Endothelial cell of umbilical vein (primary cell): ENCODE measurements at regions not wholly inside any gene's neighbourhood (a gene's known extent, or its start where the extent isn't known, plus 50 kb on each side); places are given as distances from the start of the nearest gene placed in this dataset.

ENCODE experiments used
- BruUV-seq: library from RNA; stranded (reverse); fragments of 400-500 nt; replicated peaks from 2 replicates; lab custom pipeline; 2021; lab: Mats Ljungman, UMichigan
- CTCF ChIA-PET: fragments of 300-600, 350-600 bp; sonication (Branson Sonifier 250); formaldehyde crosslinking; loops from one replicate; lab custom pipeline; 2021; ENCODE audit warnings: antibody characterized with exemption, inconsistent platforms; lab: Charles Lee
- POLR2A ChIA-PET: fragments of 300-600, 350-600 bp; sonication (Branson Sonifier 250); formaldehyde crosslinking; loops from one replicate; lab custom pipeline; 2021; ENCODE audit warnings: antibody characterized with exemption, inconsistent platforms; lab: Charles Lee
- DNase-seq: peaks from one replicate; pipeline ENCODE4 v3.0.0-alpha.2; 2011; ENCODE audit warnings: low read depth, low spot score
- FAIRE-seq: peaks from 2 replicates; lab custom pipeline; 2011; peaks lifted over from hg19 to GRCh38; lab: Jason Lieb, UNC
- H2AFZ ChIP-seq: 2 replicates; pipeline ENCODE4 v1.6.0; 2012; ENCODE audit warnings: low read depth, low read length, control low read depth, inconsistent platforms
- H3K27ac ChIP-seq: 2 replicates; pipeline ENCODE4 v1.5.1; 2011; ENCODE audit warnings: low read depth, mild to moderate bottlenecking, control low read depth, low read length, moderate library complexity; ENCODE audit not compliant: insufficient read depth
- H3K27me3 ChIP-seq, 2 experiments: 2 replicates each; pipeline versions ENCODE4 v1.6.0 to v1.6.1; 2011; ENCODE audit warnings: low read length in 2 of 2, mixed read lengths in 1 of 2; ENCODE audit not compliant: control insufficient read depth in 2 of 2, insufficient read depth in 2 of 2
- H3K36me3 ChIP-seq, 2 experiments: 2 replicates in 1 of 2; 3 replicates in 1 of 2; pipeline ENCODE4 v1.5.1; 2011; ENCODE audit warnings: low read length in 2 of 2, mild to moderate bottlenecking in 1 of 2, moderate library complexity in 1 of 2; ENCODE audit not compliant: control insufficient read depth in 2 of 2, insufficient read depth in 2 of 2; ENCODE audit errors: extremely low read depth in 1 of 2
- H3K4me1 ChIP-seq: 3 replicates; pipeline ENCODE4 v1.5.1; 2011; ENCODE audit warnings: mild to moderate bottlenecking, low read length; ENCODE audit not compliant: control insufficient read depth, insufficient read depth; ENCODE audit errors: extremely low read depth
- H3K4me2 ChIP-seq: 2 replicates; pipeline ENCODE4 v1.6.1; 2011; ENCODE audit warnings: low read length, control low read depth, mixed read lengths; ENCODE audit not compliant: insufficient read depth
- H3K4me3 ChIP-seq, 3 experiments: fragments of 200-600 bp in 1 of 3; sonication (generic), shearing (Covaris generic) in 1 of 3; replicated peaks in 1 of 3; 2 replicates each; pipeline ENCODE4 v1.5.1; 2011 to 2016; ENCODE audit warnings: control low read depth in 3 of 3, low read length in 3 of 3, mild to moderate bottlenecking in 2 of 3, inconsistent platforms in 1 of 3, low read depth in 1 of 3, moderate library complexity in 1 of 3; ENCODE audit not compliant: insufficient read depth in 1 of 3
- H3K79me2 ChIP-seq: 2 replicates; pipeline ENCODE4 v1.6.0; 2012; ENCODE audit warnings: low read length, inconsistent platforms; ENCODE audit not compliant: control insufficient read depth, insufficient read depth
- H3K9ac ChIP-seq: replicated peaks from 2 replicates; pipeline ENCODE3; 2011; ENCODE audit warnings: low read length, control low read depth; ENCODE audit not compliant: insufficient read depth; ENCODE audit errors: extremely low read depth
- H3K9me1 ChIP-seq: replicated peaks from 3 replicates; pipeline ENCODE4 v1.6.0; 2011; ENCODE audit warnings: mild to moderate bottlenecking, low read length; ENCODE audit not compliant: control insufficient read depth, insufficient read depth; ENCODE audit errors: extremely low read depth
- H3K9me3 ChIP-seq: replicated peaks from 2 replicates; pipeline ENCODE4 v1.5.1; 2012; ENCODE audit warnings: low read length, inconsistent platforms; ENCODE audit not compliant: control insufficient read depth, insufficient read depth
- H4K20me1 ChIP-seq: replicated peaks from 2 replicates; pipeline ENCODE3; 2011; ENCODE audit warnings: mild to moderate bottlenecking, low read length; ENCODE audit not compliant: control insufficient read depth, insufficient read depth; ENCODE audit errors: extremely low read depth
- EZH2 ChIP-seq: IDR thresholded peaks from 2 replicates; pipeline ENCODE4 v1.6.1; 2012; ENCODE audit warnings: borderline replicate concordance, low read depth, mild to moderate bottlenecking, moderate library complexity, low read length, inconsistent platforms; ENCODE audit not compliant: severe bottlenecking
- FOS ChIP-seq: IDR thresholded peaks from 2 replicates; pipeline ENCODE4 v1.6.1; 2011; ENCODE audit warnings: mild to moderate bottlenecking, low read length, moderate library complexity, borderline replicate concordance; ENCODE audit not compliant: insufficient read depth
- GATA2 ChIP-seq: IDR thresholded peaks from 2 replicates; pipeline ENCODE4 v1.7.0; 2011; ENCODE audit warnings: low read depth, mild to moderate bottlenecking, moderate library complexity, mixed read lengths, low read length; ENCODE audit not compliant: insufficient read length, insufficient read depth
- JUN ChIP-seq: IDR thresholded peaks from 2 replicates; pipeline ENCODE4 v1.6.1; 2011; ENCODE audit warnings: borderline replicate concordance, low read depth; ENCODE audit not compliant: insufficient read length, insufficient read depth
- MYC ChIP-seq: IDR thresholded peaks from one replicate; pipeline ENCODE4 v1.6.1; 2011; ENCODE audit warnings: mild to moderate bottlenecking, low read depth, low read length
- POLR2A ChIP-seq: IDR thresholded peaks from 2 replicates; pipeline ENCODE4 v1.6.1; 2012; ENCODE audit warnings: low read depth, mild to moderate bottlenecking, control low read depth, low read length
- POLR2AphosphoS5 ChIP-seq: IDR thresholded peaks from 2 replicates; pipeline ENCODE4 v1.6.1; 2012; ENCODE audit warnings: low read depth, mild to moderate bottlenecking, control low read depth, low read length, moderate library complexity; ENCODE audit not compliant: insufficient read depth
- dilution Hi-C: fragments of 300-500 bp; cut with MboI; formaldehyde crosslinking; loops from one replicate; pipeline ENCODE4 v1.15.0; 2019; ENCODE audit warnings: low sequenced_read_pairs; ENCODE audit not compliant: extremely low pct_ligation_motif_present
- intact Hi-C: fragments of 100-400 bp; cut with micrococcal nuclease; formaldehyde crosslinking; loops from one replicate; pipeline ENCODE4 v1.10.0; 2022
- TF ChIP-seq, protein P1 (sequence below): IDR thresholded peaks from 2 replicates; pipeline ENCODE4 v1.6.1; 2011; ENCODE audit not compliant: insufficient read depth, insufficient read length
- TF ChIP-seq, protein P2 (sequence below), 2 donors: IDR thresholded peaks; 1 replicate in 1 of 2; 2 replicates in 1 of 2; pipeline ENCODE4 v1.5.1; 2011; ENCODE audit warnings: low read length in 2 of 2, mild to moderate bottlenecking in 2 of 2, moderate library complexity in 2 of 2, control low read depth in 1 of 2, inconsistent platforms in 1 of 2, low read depth in 1 of 2; ENCODE audit not compliant: insufficient read depth in 1 of 2; ENCODE audit errors: extremely low read depth in 1 of 2

DNA sequence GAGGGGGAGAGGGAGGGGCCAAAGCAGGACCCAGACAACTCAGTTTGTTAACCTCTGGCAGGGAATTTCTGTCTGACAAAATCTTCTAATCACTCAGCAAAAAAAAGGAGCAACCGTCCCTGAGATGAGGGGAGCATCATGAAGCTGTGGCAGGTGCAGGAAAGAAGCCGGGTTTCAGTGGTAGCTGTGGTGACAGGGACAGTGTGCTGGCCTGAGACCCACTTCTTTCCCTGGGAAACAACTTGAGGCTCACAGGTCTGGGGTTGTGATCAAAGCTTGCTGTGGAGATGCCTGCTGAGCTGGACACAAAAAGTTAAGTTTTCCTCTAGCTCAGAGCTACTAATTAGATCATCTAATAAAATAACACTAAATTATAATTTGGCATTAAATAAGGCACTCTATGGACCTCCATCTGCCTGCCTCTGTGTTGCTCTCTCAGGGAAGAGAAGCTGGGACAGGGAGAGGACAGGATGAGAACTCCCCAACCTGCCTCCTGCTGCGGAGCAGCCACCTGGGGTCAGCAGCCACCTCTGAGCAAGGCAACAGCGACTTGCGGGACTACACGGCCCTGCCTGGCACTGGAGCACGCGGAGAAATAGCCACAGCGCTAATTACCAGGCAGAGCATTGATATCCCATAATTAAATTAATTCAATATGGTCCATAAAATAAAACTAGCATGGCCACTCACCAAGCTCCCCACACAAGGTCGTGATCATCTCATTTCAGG lies 104.6 kb upstream of the TEX51 start:
- H4K20me1 ChIP-seq, result no peaks in the 10 kb centered on the region
- ChIA-PET CTCF (no interaction called here), POLR2A (no interaction called here)
- no peak for FAIRE-seq
- H3K27me3 ChIP-seq, result no peaks in the 10 kb centered on the region
- H3K4me1 ChIP-seq, result no peaks in the 10 kb centered on the region
- H3K79me2 ChIP-seq, result no peaks in the 10 kb centered on the region
- no peak overlapping the region for H3K9ac ChIP-seq
- no peak overlapping the region for H3K4me3 ChIP-seq
- intact Hi-C loops, result no loop called here
- TF ChIP-seq JUN, result no peak
- TF ChIP-seq FOS, result no peak
- no peak for TF ChIP-seq GATA2
- TF ChIP-seq POLR2AphosphoS5, result no peak
- H2AFZ ChIP-seq, result no peak overlapping the region
- BruUV-seq, result no TSS peak
- DNase-seq, result no peak
- H3K36me3 ChIP-seq, result no peaks in the 10 kb centered on the region
- no peak overlapping the region for H3K4me2 ChIP-seq
- dilution Hi-C loops, result no loop called here
- no peaks in the 10 kb centered on the region for H3K9me1 ChIP-seq
- no peaks in the 10 kb centered on the region for H3K9me3 ChIP-seq
- no peak overlapping the region for H3K27ac ChIP-seq

DNA sequence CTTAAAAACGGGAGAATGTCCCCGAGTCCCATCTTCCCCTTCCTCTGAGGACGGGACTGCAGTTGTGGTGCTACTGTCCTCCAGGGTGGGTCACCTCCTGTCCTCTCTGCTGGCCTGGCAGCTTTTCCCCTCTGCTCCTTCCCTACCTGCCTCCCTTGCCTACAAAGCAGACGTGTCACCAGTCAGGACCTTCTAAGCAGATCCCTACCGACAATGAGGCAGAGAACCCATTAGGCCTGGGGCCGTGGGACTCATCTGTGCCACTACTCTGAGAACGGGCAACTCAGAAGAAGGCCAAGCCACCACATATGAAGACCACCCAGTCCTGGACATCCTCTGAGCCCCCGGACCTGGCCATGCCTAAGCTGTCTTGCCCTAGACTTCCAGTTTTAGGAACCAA lies 103.0 kb upstream of the TEX51 start:
- intact Hi-C loops (no loop called here), dilution Hi-C loops (no loop called here)
- Histone ChIP-seq H3K4me3 (no peak overlapping the region), H3K36me3 (no peaks in the 10 kb centered on the region), H4K20me1 (no peaks in the 10 kb centered on the region), H3K4me1 (no peaks in the 10 kb centered on the region), H3K79me2 (no peaks in the 10 kb centered on the region), H3K9me3 (no peaks in the 10 kb centered on the region), H2AFZ (no peak overlapping the region), H3K9me1 (no peaks in the 10 kb centered on the region), H3K27me3 (no peaks in the 10 kb centered on the region), H3K27ac (no peak overlapping the region), H3K4me2 (no peak overlapping the region), H3K9ac (no peak overlapping the region)
- TF ChIP-seq MYC, result no peak
- no peak for TF ChIP-seq POLR2AphosphoS5
- no peak for TF ChIP-seq JUN
- no peak for TF ChIP-seq EZH2
- no peak for TF ChIP-seq GATA2
- TF ChIP-seq, protein P1, sequence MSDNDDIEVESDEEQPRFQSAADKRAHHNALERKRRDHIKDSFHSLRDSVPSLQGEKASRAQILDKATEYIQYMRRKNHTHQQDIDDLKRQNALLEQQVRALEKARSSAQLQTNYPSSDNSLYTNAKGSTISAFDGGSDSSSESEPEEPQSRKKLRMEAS, result no peak
- TF ChIP-seq FOS, result no peak
- no peak for TF ChIP-seq POLR2A
- TF ChIP-seq, protein P2, sequence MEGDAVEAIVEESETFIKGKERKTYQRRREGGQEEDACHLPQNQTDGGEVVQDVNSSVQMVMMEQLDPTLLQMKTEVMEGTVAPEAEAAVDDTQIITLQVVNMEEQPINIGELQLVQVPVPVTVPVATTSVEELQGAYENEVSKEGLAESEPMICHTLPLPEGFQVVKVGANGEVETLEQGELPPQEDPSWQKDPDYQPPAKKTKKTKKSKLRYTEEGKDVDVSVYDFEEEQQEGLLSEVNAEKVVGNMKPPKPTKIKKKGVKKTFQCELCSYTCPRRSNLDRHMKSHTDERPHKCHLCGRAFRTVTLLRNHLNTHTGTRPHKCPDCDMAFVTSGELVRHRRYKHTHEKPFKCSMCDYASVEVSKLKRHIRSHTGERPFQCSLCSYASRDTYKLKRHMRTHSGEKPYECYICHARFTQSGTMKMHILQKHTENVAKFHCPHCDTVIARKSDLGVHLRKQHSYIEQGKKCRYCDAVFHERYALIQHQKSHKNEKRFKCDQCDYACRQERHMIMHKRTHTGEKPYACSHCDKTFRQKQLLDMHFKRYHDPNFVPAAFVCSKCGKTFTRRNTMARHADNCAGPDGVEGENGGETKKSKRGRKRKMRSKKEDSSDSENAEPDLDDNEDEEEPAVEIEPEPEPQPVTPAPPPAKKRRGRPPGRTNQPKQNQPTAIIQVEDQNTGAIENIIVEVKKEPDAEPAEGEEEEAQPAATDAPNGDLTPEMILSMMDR (IDR thresholded peaks at IDR 0.05; ENCODE audit: extremely low read depth in 1 of 2, insufficient read depth in 1 of 2, low read depth in 1 of 2, low read length in 2 of 2), result no peak
- DNase-seq (no peak), FAIRE-seq (no peak)
- POLR2A ChIA-PET, result no interaction called here
- CTCF ChIA-PET, result no interaction called here
- no TSS peak for BruUV-seq
